Transverse colon (tissue), 4 donors: ENCODE measurements at regions not wholly inside any gene's neighbourhood (a gene's known extent, or its start where the extent isn't known, plus 50 kb on each side); places are given as distances from the start of the nearest gene placed in this dataset.
"Not testable (repeated sequence)": the region's sequence is repeated elsewhere in the genome, so short reads cannot be mapped to it uniquely, and the experiment has no call there.

Source experiments
- EP300 ChIP-seq: sonication (generic); formaldehyde crosslinking; IDR thresholded peaks from one replicate; pipeline ENCODE4 v1.6.1; 2017; ENCODE audit warnings: antibody characterized with exemption, low read depth
- POLR2A ChIP-seq: fragments of 450-650 bp; IDR thresholded peaks from one replicate; pipeline ENCODE4 v1.6.1; 2016; ENCODE audit warnings: antibody characterized with exemption, mild to moderate bottlenecking, moderate library complexity
- POLR2AphosphoS5 ChIP-seq, 3 donors: sonication (generic); formaldehyde crosslinking; IDR thresholded peaks; one replicate each; pipeline ENCODE4 v1.6.1; 2016; ENCODE audit warnings: antibody characterized with exemption in 3 of 3
- TF ChIP-seq, protein P1 (sequence below), 5 experiments: fragments of 200-600 bp in 3 of 5; fragments of 450-650 bp in 2 of 5; sonication (generic) in 3 of 5; IDR thresholded peaks; 1 replicate in 2 of 5; 2 replicates in 3 of 5; pipeline ENCODE4 v1.5.1; 2016 to 2017; ENCODE audit warnings: antibody characterized with exemption in 5 of 5, inconsistent platforms in 3 of 5, mild to moderate bottlenecking in 2 of 5, moderate library complexity in 1 of 5

DNA sequence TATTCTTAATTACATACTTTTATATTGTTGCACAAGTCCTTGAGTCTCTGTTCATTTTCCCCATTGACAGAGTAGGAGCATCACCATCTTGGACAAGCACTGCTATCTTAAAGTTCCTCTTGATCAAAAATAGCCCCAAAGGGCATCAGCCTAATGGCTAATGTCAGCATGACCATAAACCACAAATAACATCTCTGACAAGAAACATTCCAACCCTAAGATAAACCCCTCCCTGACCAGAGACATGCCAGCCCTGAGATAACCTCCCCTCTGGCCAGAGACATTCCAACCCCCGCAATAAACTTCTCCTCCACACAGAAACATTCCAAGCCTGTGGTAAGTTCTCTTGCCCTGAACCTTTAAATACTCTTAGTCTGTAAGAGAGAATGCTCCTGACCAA lies 293.7 kb downstream of the ANXA1 start:
- TF ChIP-seq, protein P1, sequence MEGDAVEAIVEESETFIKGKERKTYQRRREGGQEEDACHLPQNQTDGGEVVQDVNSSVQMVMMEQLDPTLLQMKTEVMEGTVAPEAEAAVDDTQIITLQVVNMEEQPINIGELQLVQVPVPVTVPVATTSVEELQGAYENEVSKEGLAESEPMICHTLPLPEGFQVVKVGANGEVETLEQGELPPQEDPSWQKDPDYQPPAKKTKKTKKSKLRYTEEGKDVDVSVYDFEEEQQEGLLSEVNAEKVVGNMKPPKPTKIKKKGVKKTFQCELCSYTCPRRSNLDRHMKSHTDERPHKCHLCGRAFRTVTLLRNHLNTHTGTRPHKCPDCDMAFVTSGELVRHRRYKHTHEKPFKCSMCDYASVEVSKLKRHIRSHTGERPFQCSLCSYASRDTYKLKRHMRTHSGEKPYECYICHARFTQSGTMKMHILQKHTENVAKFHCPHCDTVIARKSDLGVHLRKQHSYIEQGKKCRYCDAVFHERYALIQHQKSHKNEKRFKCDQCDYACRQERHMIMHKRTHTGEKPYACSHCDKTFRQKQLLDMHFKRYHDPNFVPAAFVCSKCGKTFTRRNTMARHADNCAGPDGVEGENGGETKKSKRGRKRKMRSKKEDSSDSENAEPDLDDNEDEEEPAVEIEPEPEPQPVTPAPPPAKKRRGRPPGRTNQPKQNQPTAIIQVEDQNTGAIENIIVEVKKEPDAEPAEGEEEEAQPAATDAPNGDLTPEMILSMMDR (IDR thresholded peaks at IDR 0.05), result not testable (repeated sequence)
- TF ChIP-seq POLR2A; POLR2AphosphoS5 (IDR thresholded peaks at IDR 0.05); EP300: not testable (repeated sequence)
